IMR-90 (cell line): ENCODE measurements at regions not wholly inside any gene's neighbourhood (a gene's known extent, or its start where the extent isn't known, plus 50 kb on each side); places are given as distances from the start of the nearest gene placed in this dataset.

ENCODE experiments used
- ATAC-seq: fragments of 200-7000 bp; cut with Tn5 transposase; 2 replicates; pipeline ENCODE4 v1.9.1; 2020; ENCODE audit warnings: low read depth, mild to moderate bottlenecking, moderate library complexity
- BruUV-seq: library from RNA; stranded (reverse); fragments of 400-500 nt; replicated peaks from 2 replicates; lab custom pipeline; 2021; lab: Mats Ljungman, UMichigan
- CTCF ChIA-PET: fragments of 300-600 bp; formaldehyde crosslinking; extraction: SDS; loops from one replicate; lab custom pipeline; 2021; ENCODE audit warnings: antibody characterized with exemption; lab: Yijun Ruan, JAX
- POLR2A ChIA-PET: fragments of 300-600 bp; sonication (Branson Sonifier 250); formaldehyde crosslinking; loops from one replicate; lab custom pipeline; 2022; ENCODE audit warnings: antibody characterized with exemption; ENCODE audit not compliant: unreplicated experiment; lab: Charles Lee
- DNase-seq: peaks from one replicate; pipeline ENCODE4 v3.0.0; 2013
- H2AFZ ChIP-seq: replicated peaks from 2 replicates; pipeline ENCODE3; 2013; ENCODE audit warnings: low read length, mild to moderate bottlenecking; ENCODE audit not compliant: poor library complexity
- H2AK5ac ChIP-seq: 2 replicates; pipeline ENCODE4 v1.6.1; 2013; ENCODE audit warnings: low read depth, low read length, inconsistent platforms
- H2AK9ac ChIP-seq: replicated peaks from 2 replicates; pipeline ENCODE3; 2013; ENCODE audit warnings: mild to moderate bottlenecking, low read depth, low read length, moderate library complexity; ENCODE audit not compliant: poor library complexity
- H2BK120ac ChIP-seq: 2 replicates; pipeline ENCODE4 v1.6.1; 2013; ENCODE audit warnings: low read depth, low read length, inconsistent platforms
- H2BK15ac ChIP-seq: 3 replicates; pipeline ENCODE4 v1.6.1; 2013; ENCODE audit warnings: low read depth, low read length, inconsistent platforms
- H2BK20ac ChIP-seq: 2 replicates; pipeline ENCODE4 v1.6.1; 2013; ENCODE audit warnings: low read depth, mild to moderate bottlenecking, inconsistent platforms, low read length, moderate library complexity
- H2BK5ac ChIP-seq: 2 replicates; pipeline ENCODE4 v1.6.1; 2013; ENCODE audit warnings: mild to moderate bottlenecking, low read depth, low read length, inconsistent platforms; ENCODE audit not compliant: poor library complexity, severe bottlenecking
- H3K14ac ChIP-seq: replicated peaks from 2 replicates; pipeline ENCODE4 v1.6.1; 2013; ENCODE audit warnings: low read depth, low read length, inconsistent platforms
- H3K18ac ChIP-seq: 2 replicates; pipeline ENCODE4 v1.6.1; 2013; ENCODE audit warnings: low read depth, low read length, control low read depth
- H3K23ac ChIP-seq: 2 replicates; pipeline ENCODE4 v1.6.1; 2013; ENCODE audit warnings: low read depth, low read length, inconsistent platforms
- H3K27ac ChIP-seq: 2 replicates; pipeline ENCODE4 v1.5.1; 2013; ENCODE audit warnings: mild to moderate bottlenecking, control low read depth, low read length; ENCODE audit not compliant: insufficient read depth
- H3K27me3 ChIP-seq: 2 replicates; pipeline ENCODE4 v1.6.1; 2013; ENCODE audit warnings: low read length; ENCODE audit not compliant: control insufficient read depth, insufficient read depth
- H3K36me3 ChIP-seq: 2 replicates; pipeline ENCODE4 v1.6.1; 2013; ENCODE audit warnings: low read length, mixed read lengths; ENCODE audit not compliant: control insufficient read depth, insufficient read depth
- H3K4ac ChIP-seq: 2 replicates; pipeline ENCODE4 v1.6.1; 2013; ENCODE audit warnings: low read depth, low read length, inconsistent platforms
- H3K4me1 ChIP-seq: 2 replicates; pipeline ENCODE4 v1.6.1; 2013; ENCODE audit warnings: low read length, mixed read lengths; ENCODE audit not compliant: control insufficient read depth, insufficient read depth
- H3K4me2 ChIP-seq: 2 replicates; pipeline ENCODE4 v1.6.1; 2013; ENCODE audit warnings: low read depth, mild to moderate bottlenecking, control low read depth, low read length, moderate library complexity
- H3K4me3 ChIP-seq: 2 replicates; pipeline ENCODE4 v1.5.1; 2013; ENCODE audit warnings: low read depth, mild to moderate bottlenecking, control low read depth, low read length, moderate library complexity; ENCODE audit not compliant: insufficient read depth
- H3K56ac ChIP-seq: 2 replicates; pipeline ENCODE4 v1.6.1; 2013; ENCODE audit warnings: low read length, inconsistent platforms; ENCODE audit not compliant: insufficient read depth; ENCODE audit errors: extremely low read depth
- H3K79me1 ChIP-seq, 2 experiments: 2 replicates each; pipeline ENCODE4 v1.6.1; 2013; ENCODE audit warnings: low read length in 2 of 2, inconsistent platforms in 1 of 2, low read depth in 1 of 2
- H3K9ac ChIP-seq: 2 replicates; pipeline ENCODE4 v1.6.1; 2013; ENCODE audit warnings: low read depth, low read length, control low read depth
- H3K9me1 ChIP-seq: 2 replicates; pipeline ENCODE4 v1.6.1; 2013; ENCODE audit warnings: low read length, inconsistent platforms; ENCODE audit not compliant: insufficient read depth
- H3K9me3 ChIP-seq: 2 replicates; pipeline ENCODE4 v1.6.1; 2013; ENCODE audit warnings: low read length; ENCODE audit not compliant: control insufficient read depth, insufficient read depth
- H4K20me1 ChIP-seq: 2 replicates; pipeline ENCODE4 v1.6.1; 2013; ENCODE audit warnings: low read length, inconsistent platforms; ENCODE audit not compliant: insufficient read depth
- H4K5ac ChIP-seq: 2 replicates; pipeline ENCODE4 v1.6.1; 2013; ENCODE audit warnings: mild to moderate bottlenecking, low read depth, low read length, control low read depth
- H4K8ac ChIP-seq, 2 experiments: 2 replicates each; pipeline ENCODE4 v1.6.1; 2013; ENCODE audit warnings: low read depth in 2 of 2, low read length in 2 of 2, control low read depth in 1 of 2, inconsistent platforms in 1 of 2
- H4K91ac ChIP-seq: 2 replicates; pipeline ENCODE4 v1.6.1; 2013; ENCODE audit warnings: low read depth, low read length, inconsistent platforms; ENCODE audit not compliant: insufficient read depth
- BHLHE40 ChIP-seq: fragments of 150-350 bp; IDR thresholded peaks from 2 replicates; pipeline ENCODE4 v1.6.1; 2016; ENCODE audit warnings: mild to moderate bottlenecking, low read depth, low read length
- CEBPB ChIP-seq: IDR thresholded peaks from 2 replicates; pipeline ENCODE4 v1.6.1; 2012; ENCODE audit warnings: low read depth, low read length, improper control_type of control experiment
- CHD1 ChIP-seq: IDR thresholded peaks from 2 replicates; pipeline ENCODE4 v1.6.1; 2012; ENCODE audit warnings: low read depth, low read length, improper control_type of control experiment
- CTCF ChIP-seq: conservative IDR thresholded peaks from 2 replicates; pipeline ENCODE4 v1.5.1; 2012; ENCODE audit warnings: mild to moderate bottlenecking, low read depth, low read length, improper control_type of control experiment
- ELK1 ChIP-seq: fragments of 150-350 bp; IDR thresholded peaks from 2 replicates; pipeline ENCODE4 v1.6.1; 2016; ENCODE audit warnings: low read depth, mild to moderate bottlenecking, low read length, moderate library complexity, borderline replicate concordance
- FOS ChIP-seq: fragments of 150-350 bp; IDR thresholded peaks from 2 replicates; pipeline ENCODE4 v1.6.1; 2016; ENCODE audit warnings: low read depth, low read length
- MAFK ChIP-seq: IDR thresholded peaks from 2 replicates; pipeline ENCODE4 v1.6.1; 2012; ENCODE audit warnings: low read depth, low read length, improper control_type of control experiment
- MAZ ChIP-seq: IDR thresholded peaks from 2 replicates; pipeline ENCODE4 v1.6.1; 2012; ENCODE audit warnings: low read depth, mild to moderate bottlenecking, low read length, improper control_type of control experiment, moderate library complexity, borderline replicate concordance
- MXI1 ChIP-seq: IDR thresholded peaks from 2 replicates; pipeline ENCODE4 v1.6.1; 2012; ENCODE audit warnings: low read depth, mild to moderate bottlenecking, low read length, moderate library complexity, borderline replicate concordance
- NFE2L2 ChIP-seq: fragments of 150-350 bp; IDR thresholded peaks from 2 replicates; pipeline ENCODE4 v1.6.1; 2016; ENCODE audit warnings: low read depth, mild to moderate bottlenecking, low read length
- POLR2A ChIP-seq: IDR thresholded peaks from 2 replicates; pipeline ENCODE4 v1.6.1; 2012; ENCODE audit warnings: mild to moderate bottlenecking, low read depth, low read length
- RAD21 ChIP-seq: IDR thresholded peaks from 2 replicates; pipeline ENCODE4 v1.6.1; 2012; ENCODE audit warnings: low read length, improper control_type of control experiment
- RCOR1 ChIP-seq: IDR thresholded peaks from 2 replicates; pipeline ENCODE4 v1.6.1; 2012; ENCODE audit warnings: mild to moderate bottlenecking, low read length, improper control_type of control experiment; ENCODE audit not compliant: insufficient replicate concordance
- RFX5 ChIP-seq: IDR thresholded peaks from 2 replicates; pipeline ENCODE4 v1.8.0; 2012; ENCODE audit warnings: low read depth, mild to moderate bottlenecking, low read length, moderate library complexity
- SMC3 ChIP-seq: fragments of 150-350 bp; IDR thresholded peaks from 2 replicates; pipeline ENCODE4 v1.6.1; 2016; ENCODE audit warnings: low read depth, mild to moderate bottlenecking, antibody characterized with exemption, low read length, moderate library complexity
- USF2 ChIP-seq: fragments of 150-350 bp; IDR thresholded peaks from 2 replicates; pipeline ENCODE4 v1.6.1; 2017; ENCODE audit warnings: mild to moderate bottlenecking, antibody characterized with exemption, low read length, low read depth
- dilution Hi-C: fragments of 300-500 bp; cut with HindIII; formaldehyde crosslinking; loops from one replicate; pipeline ENCODE4 v1.14.3; 2018; ENCODE audit warnings: low sequenced_read_pairs; ENCODE audit not compliant: unreplicated experiment
- in situ Hi-C: fragments of 300-500 bp; cut with MboI; formaldehyde crosslinking; loops from 3 replicates; pipeline ENCODE4 v1.14.3; 2019; ENCODE audit warnings: low sequenced_read_pairs, inconsistent platforms, mixed read lengths
- intact Hi-C: fragments of 100-400 bp; cut with micrococcal nuclease; formaldehyde crosslinking; loops from 2 replicates; pipeline ENCODE4 v1.10.0; 2022

- H3K27ac ChIP-seq, result no peak overlapping the region
- no peaks in the 10 kb centered on the region; the same call in 1 of the 2 replicates for H3K4me1 ChIP-seq
- intact Hi-C loops (no loop called here), in situ Hi-C loops (no loop called here), dilution Hi-C loops (no loop called here)
- no peak overlapping the region for H4K91ac ChIP-seq
- no peaks in the 10 kb centered on the region for H3K79me1 ChIP-seq
- H3K23ac ChIP-seq, result no peak overlapping the region
- no peak overlapping the region for H4K5ac ChIP-seq
- H2BK15ac ChIP-seq, result no peak overlapping the region
- H3K9me3 ChIP-seq, result no peaks in the 10 kb centered on the region
- H4K20me1 ChIP-seq, result no peaks in the 10 kb centered on the region
- H3K36me3 ChIP-seq, result no peaks in the 10 kb centered on the region
- no peak overlapping the region for H3K56ac ChIP-seq
- BruUV-seq, result no TSS peak
- no peak overlapping the region for H3K9ac ChIP-seq
- H2BK120ac ChIP-seq, result no peak overlapping the region
- no peaks in the 10 kb centered on the region for H3K9me1 ChIP-seq
- H4K8ac ChIP-seq, result no peak overlapping the region
- CTCF ChIA-PET, result no interaction called here
- H2BK20ac ChIP-seq, result no peak overlapping the region
- no peak overlapping the region for H2AK9ac ChIP-seq
- H3K4me3 ChIP-seq, result no peak overlapping the region
- no peak for DNase-seq
- H2AK5ac ChIP-seq, result no peak overlapping the region
- no peak overlapping the region for H3K18ac ChIP-seq
- no peak overlapping the region for H3K4me2 ChIP-seq
- no peak for ATAC-seq
- H2AFZ ChIP-seq, result no peak overlapping the region
- H2BK5ac ChIP-seq, result no peak overlapping the region
- H3K4ac ChIP-seq, result no peak overlapping the region
- no peaks in the 10 kb centered on the region for H3K27me3 ChIP-seq
- H3K14ac ChIP-seq, result no peak overlapping the region
- POLR2A ChIA-PET, result no interaction called here
- no peak for TF ChIP-seq BHLHE40
- no peak for TF ChIP-seq FOS
- TF ChIP-seq SMC3, result no peak
- no peak for TF ChIP-seq CEBPB
- TF ChIP-seq RCOR1, result no peak
- TF ChIP-seq MAFK, result no peak
- no peak for TF ChIP-seq POLR2A
- no peak for TF ChIP-seq CTCF
- no peak for TF ChIP-seq NFE2L2
- no peak for TF ChIP-seq ELK1
- TF ChIP-seq CHD1, result no peak
- TF ChIP-seq RAD21, result no peak
- no peak for TF ChIP-seq USF2
- no peak for TF ChIP-seq MXI1
- no peak for TF ChIP-seq MAZ
- no peak for TF ChIP-seq RFX5
Measured at GRCh38 chr6:140653506-140653905, 1279.1 kb upstream of the CITED2 start.
